BJ (cell line): ENCODE measurements at regions not wholly inside any gene's neighbourhood (a gene's known extent, or its start where the extent isn't known, plus 50 kb on each side); places are given as distances from the start of the nearest gene placed in this dataset.

Experiments used
- CTCF ChIA-PET: fragments of 350-600 bp; formaldehyde crosslinking; extraction: SDS; loops from one replicate; lab custom pipeline; 2021; ENCODE audit warnings: antibody characterized with exemption, inconsistent platforms; lab: Yijun Ruan, JAX
- POLR2A ChIA-PET: fragments of 300-600 bp; sonication (Branson Sonifier 250); formaldehyde crosslinking; extraction: SDS; loops from one replicate; lab custom pipeline; 2021; ENCODE audit warnings: antibody characterized with exemption; lab: Charles Lee
- DNase-seq: peaks from one replicate; pipeline ENCODE4 v3.0.0-alpha.2; 2011; ENCODE audit warnings: low read depth
- H3K27me3 ChIP-seq: 2 replicates; pipeline ENCODE4 v1.6.0; 2011; ENCODE audit warnings: low read length; ENCODE audit not compliant: control insufficient read depth, insufficient read depth
- H3K36me3 ChIP-seq: 2 replicates; pipeline ENCODE4 v1.5.1; 2011; ENCODE audit warnings: low read length; ENCODE audit not compliant: control insufficient read depth, insufficient read depth
- H3K4me3 ChIP-seq: 2 replicates; pipeline ENCODE4 v1.5.1; 2011; ENCODE audit warnings: low read depth, mild to moderate bottlenecking, control low read depth, low read length
- TF ChIP-seq, protein P1 (sequence below): IDR thresholded peaks from 2 replicates; pipeline ENCODE4 v1.5.1; 2011; ENCODE audit warnings: low read depth, mild to moderate bottlenecking, control low read depth, inconsistent platforms, low read length, moderate library complexity; ENCODE audit not compliant: insufficient read depth

- DNase-seq = no peak
- Histone ChIP-seq H3K36me3 (no peaks in the 10 kb centered on the region), H3K27me3 (no peaks in the 10 kb centered on the region), H3K4me3 (no peak overlapping the region)
- TF ChIP-seq, protein P1, sequence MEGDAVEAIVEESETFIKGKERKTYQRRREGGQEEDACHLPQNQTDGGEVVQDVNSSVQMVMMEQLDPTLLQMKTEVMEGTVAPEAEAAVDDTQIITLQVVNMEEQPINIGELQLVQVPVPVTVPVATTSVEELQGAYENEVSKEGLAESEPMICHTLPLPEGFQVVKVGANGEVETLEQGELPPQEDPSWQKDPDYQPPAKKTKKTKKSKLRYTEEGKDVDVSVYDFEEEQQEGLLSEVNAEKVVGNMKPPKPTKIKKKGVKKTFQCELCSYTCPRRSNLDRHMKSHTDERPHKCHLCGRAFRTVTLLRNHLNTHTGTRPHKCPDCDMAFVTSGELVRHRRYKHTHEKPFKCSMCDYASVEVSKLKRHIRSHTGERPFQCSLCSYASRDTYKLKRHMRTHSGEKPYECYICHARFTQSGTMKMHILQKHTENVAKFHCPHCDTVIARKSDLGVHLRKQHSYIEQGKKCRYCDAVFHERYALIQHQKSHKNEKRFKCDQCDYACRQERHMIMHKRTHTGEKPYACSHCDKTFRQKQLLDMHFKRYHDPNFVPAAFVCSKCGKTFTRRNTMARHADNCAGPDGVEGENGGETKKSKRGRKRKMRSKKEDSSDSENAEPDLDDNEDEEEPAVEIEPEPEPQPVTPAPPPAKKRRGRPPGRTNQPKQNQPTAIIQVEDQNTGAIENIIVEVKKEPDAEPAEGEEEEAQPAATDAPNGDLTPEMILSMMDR = no peak
- ChIA-PET CTCF (interaction anchor here (1.1 kb wide), 1 partner anchor 206 kb away, joined by 3 read pairs; no protein-coding TSS in a partner anchor), POLR2A (interaction anchor here (0.6 kb wide), 1 partner anchor 18 kb away, joined by 3 read pairs; no protein-coding TSS in a partner anchor)
These were observed 341.3 kb upstream of the PRDM1 start for GRCh38 chr6:105744815-105745214.

- Histone ChIP-seq H3K4me3 (no peak overlapping the region), H3K27me3 (no peaks in the 10 kb centered on the region), H3K36me3 (no peaks in the 10 kb centered on the region)
- TF ChIP-seq, protein P1 = no peak
- POLR2A ChIA-PET = no interaction called here
- CTCF ChIA-PET = no interaction called here
- no peak for DNase-seq
These were observed 338.2 kb upstream of the PREP start for GRCh38 chr6:105740946-105741645.

DNA sequence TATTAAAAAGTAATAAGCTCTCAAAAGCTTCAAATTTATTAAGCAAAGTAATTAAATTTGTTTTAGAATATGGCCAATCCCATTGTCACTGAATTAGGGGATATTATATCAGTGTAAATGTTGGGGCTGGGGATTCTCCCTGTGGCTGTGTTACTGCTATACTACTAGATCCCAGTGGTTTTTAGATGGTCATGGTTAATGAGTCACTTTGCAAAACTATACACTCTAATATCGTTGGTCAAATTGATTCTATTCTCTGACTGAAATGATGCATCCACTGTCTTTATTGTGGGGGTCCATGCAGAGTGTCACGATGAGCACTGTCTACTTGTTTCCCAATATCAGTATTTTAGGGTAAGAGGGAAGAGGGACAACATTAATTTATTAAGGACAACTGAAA, 336.9 kb upstream of the PREP start:
- ChIA-PET POLR2A (no interaction called here), CTCF (interaction anchor here (1.1 kb wide), 1 partner anchor 248 kb away, joined by 3 read pairs; no protein-coding TSS in a partner anchor)
- no peak for DNase-seq
- H3K27me3 ChIP-seq = no peaks in the 10 kb centered on the region
- TF ChIP-seq, protein P1 = no peak
- H3K4me3 ChIP-seq = no peak overlapping the region
- no peaks in the 10 kb centered on the region for H3K36me3 ChIP-seq

DNA sequence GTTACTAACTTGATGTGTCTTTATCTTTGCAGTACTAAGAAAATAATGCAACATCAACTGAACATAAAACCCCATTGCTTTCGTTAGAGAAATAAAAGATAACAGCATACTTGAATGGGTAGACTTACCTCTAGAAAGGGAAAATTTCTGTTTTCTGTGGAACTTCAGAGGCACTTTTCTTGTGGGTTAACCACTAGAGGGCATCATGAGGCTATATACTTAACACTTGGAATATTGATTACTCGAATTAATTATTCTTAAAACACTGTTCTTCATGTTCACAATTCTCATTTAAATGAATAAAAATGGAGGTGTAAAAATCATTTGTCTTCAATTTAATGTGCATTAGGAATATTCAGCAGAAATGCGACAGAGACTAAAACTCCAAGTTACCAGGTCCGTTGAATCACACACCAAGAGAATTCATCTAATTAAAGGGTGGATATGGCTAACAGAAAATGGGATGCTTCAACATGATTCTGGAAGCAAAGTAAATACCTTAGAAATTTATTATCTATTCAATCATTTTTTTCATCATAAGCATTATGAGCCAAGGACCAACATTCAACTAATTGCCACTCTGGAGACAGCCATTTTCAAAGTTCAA, 330.8 kb upstream of the PREP start:
- CTCF ChIA-PET = interaction anchor here (0.7 to 1.6 kb wide), 2 partner anchors 260 to 352 kb away, joined by 3 read pairs; no protein-coding TSS in a partner anchor
- DNase-seq = no peak
- no peak overlapping the region for H3K4me3 ChIP-seq
- no peaks in the 10 kb centered on the region for H3K36me3 ChIP-seq
- POLR2A ChIA-PET = no interaction called here
- H3K27me3 ChIP-seq = no peaks in the 10 kb centered on the region
- TF ChIP-seq, protein P1 = peak; percentile 63

DNA sequence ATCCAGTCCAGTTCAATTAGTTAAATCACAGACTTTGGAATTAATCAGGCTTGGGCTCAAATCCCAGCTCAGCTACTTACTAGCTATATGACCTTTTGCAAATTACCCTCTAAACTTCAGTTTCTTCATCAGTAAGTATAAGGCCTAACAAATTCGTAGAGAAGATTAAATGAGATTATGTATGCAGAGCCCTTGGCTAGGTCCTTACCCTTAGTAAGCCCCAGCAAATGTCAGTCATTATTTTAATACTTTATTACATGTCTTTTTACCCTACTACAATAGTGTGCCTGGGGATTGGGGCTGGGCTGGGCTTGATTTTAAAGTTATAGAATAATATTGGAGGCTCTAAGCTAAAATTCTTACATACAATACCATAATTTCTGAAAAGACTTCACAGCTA, 326.1 kb upstream of the PREP start:
- TF ChIP-seq, protein P1 = no peak
- Histone ChIP-seq H3K36me3 (no peaks in the 10 kb centered on the region), H3K27me3 (no peaks in the 10 kb centered on the region), H3K4me3 (no peak overlapping the region)
- POLR2A ChIA-PET = interaction anchor here (0.7 kb wide), 1 partner anchor 9 kb away, joined by 3 read pairs; no protein-coding TSS in a partner anchor
- CTCF ChIA-PET = interaction anchor here (0.6 to 1.8 kb wide), 3 partner anchors 228 to 298 kb away, joined by 3 to 4 read pairs (median 4); no protein-coding TSS in a partner anchor
- no peak for DNase-seq
